Vagina (tissue), 2 donors: ENCODE measurements at regions not wholly inside any gene's neighbourhood (a gene's known extent, or its start where the extent isn't known, plus 50 kb on each side); places are given as distances from the start of the nearest gene placed in this dataset.

Source experiments
- DNase-seq, 2 donors: peaks; one replicate each; pipeline ENCODE4 v3.0.0-alpha.2; 2017; ENCODE audit errors: extremely low spot score in 2 of 2
- H3K27ac ChIP-seq: fragments of 200-600 bp; sonication (generic); one replicate; pipeline ENCODE4 v1.5.1; 2019
- H3K27me3 ChIP-seq: fragments of 200-600 bp; sonication (generic); one replicate; pipeline ENCODE4 v1.5.1; 2019
- H3K36me3 ChIP-seq, 2 donors: fragments of 200-600 bp; sonication (generic); one replicate each; pipeline ENCODE4 v1.5.1; 2017 to 2019
- H3K4me1 ChIP-seq: fragments of 200-600 bp; sonication (generic); one replicate; pipeline ENCODE4 v1.5.1; 2019
- H3K4me3 ChIP-seq, 2 donors: fragments of 200-600 bp; sonication (generic); 1 replicate in 1 of 2; 2 replicates in 1 of 2; pipeline ENCODE4 v1.5.1; 2016 to 2019
- H3K9me3 ChIP-seq: fragments of 200-600 bp; sonication (generic); one replicate; pipeline ENCODE4 v1.5.1; 2019
- CTCF ChIP-seq, 3 experiments: fragments of 450-650 bp in 2 of 3; fragments of 200-600 bp in 1 of 3; sonication (generic) in 1 of 3; IDR thresholded peaks; one replicate each; pipeline ENCODE4 v1.5.1; 2017 to 2019; ENCODE audit warnings: antibody characterized with exemption in 3 of 3, mild to moderate bottlenecking in 2 of 3, moderate library complexity in 2 of 3
- POLR2A ChIP-seq, 2 donors: fragments of 450-650 bp; IDR thresholded peaks; one replicate each; pipeline ENCODE4 v1.6.1; 2017; ENCODE audit warnings: antibody characterized with exemption in 2 of 2, mild to moderate bottlenecking in 2 of 2, moderate library complexity in 2 of 2
- POLR2AphosphoS5 ChIP-seq, 2 donors: sonication (generic); formaldehyde crosslinking; IDR thresholded peaks; one replicate each; pipeline ENCODE4 v1.9.0; 2017; ENCODE audit warnings: antibody characterized with exemption in 2 of 2, mild to moderate bottlenecking in 2 of 2, low read depth in 1 of 2; ENCODE audit not compliant: insufficient read depth in 1 of 2
- intact Hi-C: fragments of 100-400 bp; cut with DNase I; formaldehyde crosslinking; loops from one replicate; pipeline ENCODE4 v1.15.1; 2023

GRCh38 chr15:94075349-94075748, 156.0 kb upstream of the MCTP2 start:
- no peak overlapping the region for H3K4me3 ChIP-seq
- intact Hi-C loops, result no loop called here
- no peak for TF ChIP-seq POLR2A (IDR thresholded peaks at IDR 0.05)
- TF ChIP-seq POLR2AphosphoS5 (IDR thresholded peaks at IDR 0.05; ENCODE audit: insufficient read depth in 1 of 2, low read depth in 1 of 2), result peak in 1 of 2 donors; percentile 35
- no peaks in the 10 kb centered on the region for H3K27me3 ChIP-seq
- no peaks in the 10 kb centered on the region for H3K9me3 ChIP-seq
- H3K4me1 ChIP-seq, result peaks cover 27% of the 10 kb centered on the region
- no peaks in the 10 kb centered on the region for H3K36me3 ChIP-seq
- DNase-seq, result peak in 1 of 2 donors; percentile 96
- H3K27ac ChIP-seq, result no peak overlapping the region

GRCh38 chr15:94070356-94071295, 160.7 kb upstream of the MCTP2 start:
- Histone ChIP-seq H3K4me3 (peak overlapping the region; percentile 21 to 40), H3K36me3 (no peaks in the 10 kb centered on the region), H3K9me3 (peaks cover 2% of the 10 kb centered on the region), H3K27me3 (no peaks in the 10 kb centered on the region), H3K4me1 (peaks cover 13% of the 10 kb centered on the region), H3K27ac (peak overlapping the region; percentile 46)
- no peak for DNase-seq
- intact Hi-C loops, result no loop called here
- TF ChIP-seq POLR2A (IDR thresholded peaks at IDR 0.05) (no peak), POLR2AphosphoS5 (IDR thresholded peaks at IDR 0.05; ENCODE audit: insufficient read depth in 1 of 2, low read depth in 1 of 2) (peak in 1 of 2 donors; percentile 40), CTCF (IDR thresholded peaks at IDR 0.05) (no peak)

- Histone ChIP-seq H3K4me3 (no peak overlapping the region), H3K27ac (no peak overlapping the region), H3K9me3 (peaks cover 2% of the 10 kb centered on the region), H3K36me3 (no peaks in the 10 kb centered on the region), H3K4me1 (peaks cover 13% of the 10 kb centered on the region), H3K27me3 (no peaks in the 10 kb centered on the region)
- intact Hi-C loops, result no loop called here
- TF ChIP-seq POLR2AphosphoS5 (IDR thresholded peaks at IDR 0.05; ENCODE audit: insufficient read depth in 1 of 2, low read depth in 1 of 2), result no peak
- TF ChIP-seq CTCF (IDR thresholded peaks at IDR 0.05), result no peak
- TF ChIP-seq POLR2A (IDR thresholded peaks at IDR 0.05), result no peak
- no peak for DNase-seq
Measured at GRCh38 chr15:94069844-94070243, 161.5 kb upstream of the MCTP2 start.

GRCh38 chr15:94066811-94067210, 164.6 kb upstream of the MCTP2 start:
- TF ChIP-seq CTCF (IDR thresholded peaks at IDR 0.05) (no peak), POLR2A (IDR thresholded peaks at IDR 0.05) (no peak), POLR2AphosphoS5 (IDR thresholded peaks at IDR 0.05; ENCODE audit: insufficient read depth in 1 of 2, low read depth in 1 of 2) (no peak)
- Histone ChIP-seq H3K9me3 (peaks cover 2% of the 10 kb centered on the region), H3K27me3 (no peaks in the 10 kb centered on the region), H3K4me1 (peaks cover 13% of the 10 kb centered on the region), H3K27ac (no peak overlapping the region), H3K36me3 (no peaks in the 10 kb centered on the region), H3K4me3 (no peak overlapping the region)
- intact Hi-C loops, result no loop called here
- no peak for DNase-seq

- TF ChIP-seq POLR2A (IDR thresholded peaks at IDR 0.05) (no peak), POLR2AphosphoS5 (IDR thresholded peaks at IDR 0.05; ENCODE audit: insufficient read depth in 1 of 2, low read depth in 1 of 2) (no peak), CTCF (IDR thresholded peaks at IDR 0.05) (no peak)
- Histone ChIP-seq H3K9me3 (peaks cover 2% of the 10 kb centered on the region), H3K4me1 (peaks cover 9% of the 10 kb centered on the region), H3K27ac (no peak overlapping the region), H3K36me3 (no peaks in the 10 kb centered on the region), H3K27me3 (no peaks in the 10 kb centered on the region), H3K4me3 (no peak overlapping the region)
- no peak for DNase-seq
- intact Hi-C loops, result no loop called here
Measured at GRCh38 chr15:94066046-94066445, 165.3 kb upstream of the MCTP2 start.
